ENCODE measurements at regions not wholly inside any gene's neighbourhood (a gene's known extent, or its start where the extent isn't known, plus 50 kb on each side); places are given as distances from the start of the nearest gene placed in this dataset.
"Not testable (repeated sequence)": the region's sequence is repeated elsewhere in the genome, so short reads cannot be mapped to it uniquely, and the experiment has no call there.

DNA sequence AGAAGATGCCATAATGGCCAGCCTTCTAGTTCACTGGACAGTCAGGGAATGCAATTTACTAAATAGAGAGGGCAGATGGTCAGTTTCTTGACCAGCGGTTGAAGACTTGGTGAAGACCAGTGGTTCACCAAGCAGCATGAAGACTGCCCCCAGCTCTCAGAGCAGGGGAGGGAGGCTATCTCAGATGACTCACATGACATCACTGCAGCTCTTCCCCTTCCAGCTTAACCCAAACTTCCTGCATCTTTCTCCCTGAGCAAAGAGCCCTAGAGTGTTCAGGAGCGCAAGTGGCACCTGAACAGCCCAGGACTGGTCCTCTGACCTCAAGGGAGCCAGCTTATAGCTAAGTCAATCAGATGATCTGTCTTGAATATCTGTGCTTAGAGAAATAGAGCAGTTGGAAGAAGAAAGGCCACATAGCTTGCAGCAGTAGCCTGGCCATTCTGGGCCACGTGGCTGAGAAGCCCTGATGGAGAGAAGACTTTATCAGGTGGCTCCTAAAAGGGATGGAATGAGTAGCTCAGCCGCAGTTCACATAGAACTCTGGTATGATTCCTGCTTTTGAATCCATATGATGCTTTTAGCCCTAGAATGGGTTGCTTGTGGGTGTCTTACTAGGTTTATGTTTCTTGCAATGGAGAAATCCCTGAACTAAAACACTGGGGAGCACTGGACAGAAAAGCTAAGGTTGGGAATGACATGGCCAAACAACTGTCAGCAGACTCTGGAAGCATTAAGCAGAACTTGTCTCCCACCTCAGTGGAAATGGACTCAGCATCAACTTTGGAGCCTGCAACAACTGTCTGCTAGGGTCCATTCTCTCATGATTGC, 392.1 kb upstream of the CCL2 start:
- DNase-seq: no peak

DNA sequence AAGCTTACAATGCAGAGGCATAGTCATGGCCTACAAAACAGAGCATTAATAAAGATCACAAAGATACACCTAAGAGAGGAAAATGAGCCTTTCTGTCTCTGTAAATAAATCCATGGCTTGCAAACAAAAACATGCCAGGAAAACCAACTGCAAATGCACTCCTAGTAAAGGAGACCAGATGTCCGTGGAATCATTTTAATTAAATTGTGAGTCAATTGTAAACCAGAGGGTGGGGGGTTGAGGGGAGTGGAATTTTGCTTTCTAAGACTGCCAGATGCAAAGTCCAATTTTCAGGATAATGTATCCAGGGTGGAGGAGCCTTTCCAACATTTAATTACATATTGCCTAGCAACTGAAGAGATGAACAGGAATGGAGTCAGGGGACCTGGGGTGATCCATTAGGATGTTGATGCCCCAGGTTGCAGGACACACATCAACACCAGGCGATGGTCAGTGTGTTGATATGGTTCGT, 390.3 kb upstream of the CCL2 start:
- no peak for DNase-seq

DNA sequence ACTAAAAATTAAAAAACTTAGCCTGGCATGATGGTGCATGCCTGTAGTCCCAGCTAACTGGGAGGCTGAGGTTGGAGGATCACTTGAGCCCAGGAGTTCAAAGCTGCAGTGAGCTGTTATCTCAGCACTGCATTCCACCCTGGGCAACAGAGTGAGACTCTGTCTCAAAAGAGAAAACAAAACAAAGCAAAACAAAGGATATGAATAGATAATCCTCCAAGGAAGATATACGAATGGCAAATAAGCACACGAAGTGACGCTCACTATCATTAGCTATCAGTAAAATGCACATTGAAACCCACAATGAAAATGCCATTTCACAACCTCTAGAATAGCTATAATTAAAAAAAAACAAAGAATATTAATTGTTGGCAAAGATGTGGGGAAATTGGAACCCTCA, 386.2 kb upstream of the CCL2 start:
- no peak for DNase-seq

DNA sequence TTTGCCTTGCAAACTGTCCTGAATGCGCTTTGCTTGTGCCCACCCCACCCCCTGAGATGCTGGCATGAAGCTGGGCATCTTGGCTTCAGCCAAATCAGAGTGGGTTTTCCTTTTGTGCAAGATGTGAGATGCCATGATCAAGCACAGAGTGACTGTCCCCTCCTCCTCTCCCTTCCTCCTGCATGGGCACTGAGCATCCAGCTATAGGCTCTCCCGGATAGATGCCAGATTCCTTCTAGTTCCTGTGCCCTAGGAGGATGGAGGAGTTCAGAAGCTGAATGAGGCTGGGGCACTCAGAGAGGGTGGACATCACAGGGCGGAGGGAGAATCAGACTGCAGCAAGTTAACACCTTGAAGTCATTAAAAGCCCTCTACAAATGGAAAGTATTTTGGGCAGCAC, 384.1 kb upstream of the CCL2 start:
- DNase-seq: no peak

DNA sequence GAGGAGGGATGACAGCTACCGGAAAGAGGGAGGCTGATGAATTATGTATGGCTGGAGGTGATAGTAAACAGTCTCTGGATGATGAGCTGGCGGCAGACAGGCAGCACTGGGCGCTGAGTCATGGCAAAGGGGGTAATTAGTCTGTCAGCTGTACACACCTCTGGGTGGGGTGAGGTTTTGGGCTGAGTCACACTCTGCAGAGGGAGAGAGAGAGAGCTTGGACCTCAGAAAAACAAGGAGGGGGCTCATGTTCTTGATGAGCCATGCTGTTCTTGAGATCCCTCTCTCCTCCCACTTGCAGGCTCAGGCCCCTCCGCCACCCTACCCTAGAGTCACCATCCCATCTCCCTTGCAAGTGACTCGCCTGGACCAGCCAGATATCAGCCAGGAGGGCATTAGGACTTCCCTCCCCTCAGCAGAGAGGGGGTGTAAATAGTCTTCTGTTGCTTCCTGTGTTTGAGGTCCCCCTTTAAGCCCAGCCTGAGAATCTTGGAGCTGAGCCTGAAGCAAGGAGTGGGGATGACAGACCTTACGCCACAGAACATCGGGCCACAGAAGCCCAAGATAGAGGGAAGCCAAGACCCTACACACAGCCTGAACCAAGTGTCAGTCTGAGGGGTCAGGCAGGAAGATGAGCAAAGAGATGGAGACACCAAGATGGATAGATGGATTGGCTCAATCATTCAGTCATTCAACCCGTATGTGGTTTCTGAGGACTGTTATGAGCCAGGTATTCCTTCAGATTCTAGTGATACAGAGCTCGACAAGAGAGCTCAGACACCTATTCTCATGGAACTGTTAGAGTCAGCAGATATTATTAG, 383.2 kb upstream of the CCL2 start:
- peak; percentile 26 for DNase-seq

DNA sequence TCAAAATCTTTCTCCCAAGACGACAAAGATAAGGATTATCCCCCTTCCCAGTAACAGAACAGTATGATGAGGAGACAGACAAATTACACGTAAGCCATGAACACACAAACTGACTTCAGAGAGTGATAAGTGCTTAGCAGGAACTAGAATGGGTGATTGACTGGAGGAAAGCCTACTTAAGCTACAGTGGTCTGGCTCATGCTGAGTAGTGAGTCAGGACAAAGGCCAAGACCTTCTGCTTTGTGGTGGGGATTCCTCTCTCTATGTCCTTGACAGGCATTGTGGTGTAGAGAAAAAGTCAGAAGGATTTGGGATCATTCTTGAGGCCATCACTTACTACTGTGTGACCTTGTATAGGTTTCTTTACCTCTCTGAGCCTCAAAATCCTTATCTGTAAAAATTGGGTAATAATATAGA, 381.9 kb upstream of the CCL2 start:
- no peak for DNase-seq

DNA sequence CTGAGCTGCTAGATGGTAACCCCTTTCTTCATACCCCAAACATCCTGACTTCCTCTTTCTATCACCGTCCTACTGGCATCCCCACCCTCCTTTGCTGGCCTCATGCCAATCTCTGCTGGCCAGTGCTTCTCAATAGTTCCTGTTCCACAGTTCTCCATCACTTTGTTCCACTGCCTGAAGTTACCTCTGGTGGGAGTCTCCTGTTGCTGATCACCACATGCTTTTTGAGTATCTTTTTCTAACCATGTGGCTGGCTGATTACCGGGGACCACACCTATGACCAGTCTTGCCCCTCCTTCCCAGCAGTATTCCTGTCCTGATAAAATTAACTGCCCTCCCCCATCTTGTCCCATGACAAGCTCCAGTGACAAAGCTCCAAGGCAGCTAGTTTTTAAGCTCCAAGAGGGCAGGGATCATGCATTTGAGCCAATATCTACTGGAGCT, 380.4 kb upstream of the CCL2 start:
- no peak for DNase-seq

DNA sequence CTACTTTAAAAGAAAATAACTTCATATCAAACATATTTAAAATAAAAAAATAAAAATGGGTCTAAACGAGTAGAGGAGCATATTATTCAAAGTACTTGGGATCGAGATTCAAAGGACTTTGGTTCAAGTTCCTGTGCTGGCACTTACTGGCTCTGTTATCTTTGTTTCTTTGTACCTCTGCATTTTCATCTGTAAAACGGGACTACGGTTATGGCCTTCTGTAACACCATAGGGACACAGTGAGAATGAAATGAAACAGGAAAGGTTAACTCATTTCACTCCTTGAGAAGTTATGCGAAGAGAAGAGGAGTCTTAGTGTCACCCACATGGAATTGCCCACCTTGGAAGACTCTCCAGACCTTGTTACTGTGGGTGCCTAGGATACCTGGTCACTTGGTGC, 379.1 kb upstream of the CCL2 start:
- no peak for DNase-seq

DNA sequence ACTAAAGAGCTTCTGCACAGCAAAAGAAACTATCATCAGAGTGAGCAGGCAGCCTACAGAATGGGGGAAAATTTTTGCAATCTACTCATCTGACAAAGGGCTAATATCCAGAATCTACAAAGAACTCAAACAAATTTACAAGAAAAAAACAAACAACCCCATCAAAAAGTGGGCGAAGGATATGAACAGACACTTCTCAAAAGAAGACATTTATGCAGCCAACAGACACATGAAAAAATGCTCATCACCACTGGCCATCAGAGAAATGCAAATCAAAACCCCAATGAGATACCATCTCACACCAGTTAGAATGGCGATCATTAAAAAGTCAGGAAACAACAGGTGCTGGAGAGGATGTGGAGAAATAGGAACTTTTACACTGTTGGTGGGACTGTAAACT, 372.8 kb upstream of the CCL2 start:
- not testable (repeated sequence) for DNase-seq

DNA sequence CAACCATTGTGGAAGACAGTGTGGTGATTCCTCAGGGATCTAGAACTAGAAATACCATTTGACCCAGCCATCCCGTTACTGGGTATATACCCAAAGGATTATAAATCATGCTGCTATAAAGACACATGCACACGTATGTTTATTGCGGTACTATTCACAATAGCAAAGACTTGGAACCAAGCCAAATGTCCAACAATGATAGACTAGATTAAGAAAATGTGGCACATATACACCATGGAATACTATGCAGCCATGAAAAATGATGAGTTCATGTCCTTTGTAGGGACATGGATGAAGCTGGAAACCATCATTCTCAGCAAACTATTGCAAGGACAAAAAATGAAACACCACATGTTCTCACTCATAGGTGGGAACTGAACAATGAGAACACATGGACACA, 372.4 kb upstream of the CCL2 start:
- DNase-seq: not testable (repeated sequence)

DNA sequence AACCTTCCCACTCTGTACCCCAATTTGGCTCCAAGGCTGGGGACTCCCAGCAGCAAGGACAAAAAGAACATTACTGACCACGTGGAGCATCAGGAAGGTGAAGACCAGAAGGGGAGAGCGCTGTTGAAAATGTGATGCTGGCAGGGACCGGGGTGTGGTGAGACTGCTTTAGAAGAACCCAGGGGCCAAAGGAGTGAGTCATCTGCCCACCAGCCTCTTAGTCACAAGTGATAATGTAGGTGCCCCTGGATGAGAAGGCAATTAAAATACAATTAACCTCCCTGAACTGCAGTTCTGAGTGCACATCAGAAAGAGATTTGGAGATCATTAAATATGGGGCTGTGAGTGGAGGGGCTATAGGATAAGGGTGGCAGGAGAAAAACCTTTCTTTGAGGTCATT, 366.6 kb upstream of the CCL2 start:
- DNase-seq: no peak

DNA sequence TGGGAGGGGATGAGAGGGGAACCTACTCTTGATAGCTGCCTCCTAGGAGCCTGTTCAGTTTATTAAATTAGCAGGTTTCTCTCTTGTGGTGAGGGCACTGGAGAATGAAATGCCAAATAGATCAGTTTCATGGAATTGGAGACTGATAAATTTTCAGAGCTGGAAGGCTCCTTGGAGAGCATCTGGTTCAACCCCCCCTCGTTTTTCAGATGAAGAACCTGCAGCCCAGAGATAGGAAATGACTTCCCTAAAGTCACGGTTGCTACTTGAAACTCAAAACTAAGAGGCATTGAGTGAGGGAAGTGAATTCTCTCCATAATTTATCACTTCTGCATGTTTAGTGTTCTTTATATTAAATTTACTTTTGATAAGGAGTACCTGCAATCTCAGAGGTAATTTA, 366.0 kb upstream of the CCL2 start:
- no peak for DNase-seq

DNA sequence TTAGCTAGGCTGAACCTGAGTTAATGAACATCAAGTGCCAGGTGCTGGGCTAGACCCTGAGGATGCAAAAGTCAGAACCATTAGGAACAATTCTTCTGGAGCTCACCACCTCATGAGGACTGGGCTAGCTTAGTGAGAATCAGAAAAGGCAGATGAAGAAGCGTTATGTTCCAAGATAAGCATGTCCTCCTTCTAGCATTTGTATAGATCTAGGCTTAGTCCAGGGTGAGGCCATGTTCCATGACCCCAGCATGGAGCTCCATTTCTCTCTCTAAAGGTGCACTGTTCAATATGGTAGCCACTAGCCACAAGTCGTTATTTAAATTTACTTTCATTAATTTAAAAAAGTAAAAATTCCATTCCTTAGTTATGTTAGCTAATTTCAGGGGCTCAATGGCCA, 365.3 kb upstream of the CCL2 start:
- DNase-seq: no peak

DNA sequence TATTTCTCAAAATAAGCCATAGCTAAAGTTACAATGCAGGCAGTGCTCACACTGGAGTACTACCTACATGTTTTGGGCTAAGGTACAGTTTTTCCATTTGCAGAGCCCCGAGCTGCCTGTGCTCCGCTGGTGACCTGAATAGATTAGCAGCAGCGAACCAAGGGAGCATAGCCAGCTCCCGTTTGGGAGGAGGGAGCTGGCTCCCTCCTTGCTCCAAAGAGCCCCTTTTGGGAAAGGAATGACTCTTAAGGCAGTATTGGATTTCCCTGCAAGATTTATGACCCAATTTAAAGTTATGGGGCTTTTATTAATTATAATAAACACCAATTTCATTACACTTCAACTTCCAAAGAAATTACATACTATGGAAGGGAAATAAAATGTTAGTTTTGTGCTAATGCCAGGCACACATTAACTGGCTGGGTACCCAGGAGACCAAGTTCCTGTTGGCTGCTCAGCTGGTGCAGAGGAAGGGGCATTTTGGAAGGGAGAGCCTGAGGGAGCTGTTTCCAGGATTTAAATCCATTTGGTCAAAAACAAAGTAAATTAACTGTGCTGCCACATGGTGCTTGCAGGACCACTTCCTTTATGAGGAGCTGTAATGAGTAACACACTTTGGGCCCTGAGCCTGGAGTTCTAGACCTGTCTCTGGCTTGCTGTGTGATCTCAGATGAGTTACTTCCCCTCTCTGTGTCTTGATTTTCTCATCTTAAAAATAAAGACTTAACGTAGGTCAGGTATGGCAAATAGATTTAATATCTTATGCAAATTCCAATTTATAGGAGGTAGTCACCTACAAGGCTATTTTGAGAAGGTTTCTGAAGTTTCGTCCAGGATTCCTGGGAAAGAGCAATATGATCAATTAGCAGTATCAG, 362.1 kb upstream of the CCL2 start:
- DNase-seq: no peak

DNA sequence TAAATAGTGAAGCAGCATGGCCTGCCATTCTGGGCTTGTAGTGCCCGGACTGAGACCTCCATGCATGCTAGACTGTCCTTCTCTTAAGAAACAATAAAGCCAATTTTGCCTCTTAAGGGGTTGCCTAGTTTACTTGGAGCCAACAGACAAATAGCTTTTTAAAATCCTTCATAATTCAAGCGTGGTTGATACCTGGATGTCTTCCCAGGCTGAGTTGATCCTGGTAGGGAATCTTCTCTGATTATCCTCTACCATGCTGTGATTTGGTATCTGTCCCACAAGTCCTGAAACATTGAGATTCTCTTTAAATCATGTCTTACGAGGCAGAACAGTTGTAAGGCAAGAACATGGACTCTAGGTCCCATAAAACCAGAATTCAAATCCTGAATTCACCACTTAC, 359.6 kb upstream of the CCL2 start:
- DNase-seq: no peak

DNA sequence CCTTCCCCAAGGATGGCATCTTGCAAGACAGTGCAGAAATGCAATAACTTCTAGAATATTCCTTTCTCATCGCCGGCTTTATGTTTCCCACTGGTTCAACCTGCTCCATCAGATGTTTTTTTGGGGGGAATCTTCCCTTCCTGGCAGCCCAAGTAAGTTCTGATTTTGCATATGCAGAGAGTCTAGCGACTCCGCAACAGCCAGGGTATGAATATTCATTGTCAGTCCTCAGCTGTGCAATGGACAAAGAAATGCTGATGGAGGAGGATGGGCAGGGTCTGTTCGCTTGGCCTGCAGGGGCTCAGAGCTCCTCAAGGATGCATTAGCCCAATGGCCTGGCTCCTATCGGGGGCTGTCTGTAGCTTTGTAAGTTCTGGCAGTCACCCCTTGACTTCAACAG, 358.8 kb upstream of the CCL2 start:
- DNase-seq: no peak

DNA sequence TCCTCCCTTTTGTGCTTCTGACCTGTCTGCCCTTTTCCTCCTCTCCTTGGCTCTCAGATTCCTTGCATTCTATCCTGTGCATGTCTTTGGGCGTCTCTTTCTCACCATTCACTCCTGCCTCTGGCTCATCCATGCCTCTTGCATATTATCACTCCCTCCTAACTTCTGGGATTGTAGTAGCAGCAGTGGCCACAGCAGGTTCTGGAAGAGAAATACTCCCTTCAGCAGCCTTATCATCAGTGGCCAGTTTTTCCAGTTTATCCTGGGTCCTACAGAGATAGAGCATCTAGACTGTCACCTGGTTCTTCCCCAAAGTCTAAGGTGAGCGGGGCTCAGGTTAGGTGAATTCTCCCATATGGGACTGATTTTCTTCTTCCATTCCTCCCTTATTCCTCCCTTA, 354.0 kb upstream of the CCL2 start:
- DNase-seq: no peak

DNA sequence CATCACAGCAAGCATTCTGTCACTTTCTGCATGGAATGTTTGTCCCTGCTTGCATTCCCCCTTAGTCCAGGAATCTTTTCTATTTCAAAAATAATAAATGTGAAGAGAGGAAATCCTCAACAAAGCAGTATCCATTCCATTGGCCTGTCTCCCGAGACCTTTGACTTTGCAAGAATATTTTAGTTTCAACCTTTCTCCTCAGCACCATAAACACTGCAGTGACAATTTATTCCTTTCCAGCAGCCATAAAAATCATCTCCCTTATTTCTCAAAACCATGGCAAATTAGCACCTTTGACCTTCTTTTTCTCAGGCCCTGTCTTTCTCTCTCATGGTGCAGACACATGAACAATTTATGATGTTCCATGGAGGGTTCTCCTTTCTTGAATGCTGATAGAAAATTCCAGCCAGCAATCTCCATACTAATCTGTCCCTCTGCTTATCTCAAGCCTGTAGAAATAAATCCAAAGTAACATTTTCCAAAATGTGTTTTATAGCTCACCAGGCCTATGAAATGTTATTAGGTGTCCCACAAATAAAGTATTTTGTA, 352.1 kb upstream of the CCL2 start:
- no peak for DNase-seq

DNA sequence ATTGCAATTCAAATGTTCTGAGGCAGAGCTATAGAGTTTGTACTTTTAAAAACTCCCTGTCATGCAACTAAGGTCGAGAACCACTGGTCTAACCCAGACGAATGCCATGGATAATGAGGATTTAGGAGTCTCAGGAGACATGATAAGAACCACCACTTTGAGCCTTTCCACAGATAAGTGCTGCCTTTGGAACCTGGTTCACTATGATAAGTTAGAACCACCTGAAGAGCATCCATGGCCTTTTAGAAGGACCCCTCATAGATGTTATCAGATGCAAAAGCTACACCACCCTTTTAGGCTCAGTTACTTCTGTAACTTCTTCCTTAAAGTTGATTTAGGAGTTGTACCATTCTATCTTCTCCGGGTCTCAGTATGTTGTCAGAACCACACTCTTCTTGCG, 350.6 kb upstream of the CCL2 start:
- DNase-seq: no peak

DNA sequence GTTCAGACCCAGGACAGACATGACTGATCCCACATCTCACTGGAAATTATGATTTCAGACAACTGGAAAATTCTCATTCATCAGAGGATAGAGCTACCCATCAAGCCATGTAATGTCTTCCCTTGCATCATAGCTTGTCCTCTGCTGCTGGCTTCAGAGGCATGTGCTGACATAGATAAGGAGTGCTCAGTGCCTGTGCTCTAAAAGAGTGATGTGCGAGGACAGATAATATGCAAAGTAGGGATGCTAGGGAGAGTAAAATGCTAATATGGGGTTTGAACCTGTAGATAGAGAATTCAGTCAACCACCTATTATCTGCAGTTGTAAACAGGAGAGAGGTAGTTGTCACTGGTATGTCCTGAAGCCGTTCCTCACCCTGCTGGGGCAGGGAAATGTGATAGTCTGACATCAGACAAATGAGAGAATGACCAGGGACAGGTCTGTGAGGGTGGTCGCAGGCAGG, 349.7 kb upstream of the CCL2 start:
- DNase-seq: no peak

DNA sequence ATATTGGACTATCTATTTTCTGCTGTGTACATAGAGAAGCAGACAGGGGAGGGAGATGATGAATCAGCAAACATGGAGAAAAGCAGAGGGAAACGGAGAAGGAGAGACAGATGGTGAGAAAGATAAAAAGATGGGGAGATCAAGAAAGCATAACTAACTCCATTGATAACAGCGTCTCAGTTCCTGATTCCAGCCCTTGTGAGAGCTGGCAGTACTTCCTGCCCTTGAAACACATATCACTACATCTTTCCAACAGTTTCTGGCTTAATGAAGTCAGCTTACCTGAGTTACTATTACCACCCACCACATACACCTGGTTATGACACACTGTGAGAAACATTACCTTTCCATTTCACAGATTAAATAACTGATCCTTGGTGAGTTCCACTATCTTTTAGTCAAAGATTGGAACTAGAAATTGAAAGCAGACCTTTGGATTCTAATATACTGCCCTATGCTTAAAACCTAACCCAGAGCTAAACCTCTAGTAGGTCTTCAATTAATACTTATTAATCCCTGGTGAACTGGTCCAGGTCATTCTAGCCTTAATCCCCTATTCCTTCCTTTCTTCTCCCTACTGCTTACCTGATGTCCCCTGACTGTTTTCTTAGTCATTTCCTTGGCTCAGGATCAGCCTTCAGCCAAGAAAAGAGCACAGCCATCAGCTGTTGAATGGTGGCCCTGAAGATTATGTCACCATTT, 346.6 kb upstream of the CCL2 start:
- no peak for DNase-seq
